ENCODE measurements at regions not wholly inside any gene's neighbourhood (a gene's known extent, or its start where the extent isn't known, plus 50 kb on each side); places are given as distances from the start of the nearest gene placed in this dataset.

- no peak for DNase-seq
These were observed 54.5 kb upstream of the C3orf80 start for GRCh38 chr3:160170409-160171370.

- no peak for DNase-seq
These were observed 53.4 kb upstream of the C3orf80 start for GRCh38 chr3:160171813-160172212.

DNA sequence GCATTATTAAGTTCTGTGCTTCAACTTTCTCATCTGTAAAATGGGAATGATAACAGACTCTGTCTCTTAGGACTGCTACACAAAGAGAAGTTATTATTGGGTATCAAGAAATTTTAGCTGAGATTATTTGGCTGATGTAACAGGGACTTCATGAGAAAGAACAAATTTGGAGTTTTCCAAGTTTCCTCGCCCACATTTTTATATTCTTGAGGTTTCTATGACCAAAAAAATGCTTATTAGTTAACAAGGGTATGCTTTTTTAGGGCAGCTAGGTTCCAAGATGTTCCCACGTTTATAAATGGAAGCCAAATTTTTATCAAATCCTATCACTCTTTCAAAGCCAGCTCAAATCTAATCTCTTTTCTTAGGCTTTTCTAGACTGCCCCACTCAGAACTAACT, 50.6 kb upstream of the C3orf80 start:
- no peak for DNase-seq

Data from suppressor macrophage (primary cell).